ENCODE measurements at regions not wholly inside any gene's neighbourhood (a gene's known extent, or its start where the extent isn't known, plus 50 kb on each side); places are given as distances from the start of the nearest gene placed in this dataset.

DNA sequence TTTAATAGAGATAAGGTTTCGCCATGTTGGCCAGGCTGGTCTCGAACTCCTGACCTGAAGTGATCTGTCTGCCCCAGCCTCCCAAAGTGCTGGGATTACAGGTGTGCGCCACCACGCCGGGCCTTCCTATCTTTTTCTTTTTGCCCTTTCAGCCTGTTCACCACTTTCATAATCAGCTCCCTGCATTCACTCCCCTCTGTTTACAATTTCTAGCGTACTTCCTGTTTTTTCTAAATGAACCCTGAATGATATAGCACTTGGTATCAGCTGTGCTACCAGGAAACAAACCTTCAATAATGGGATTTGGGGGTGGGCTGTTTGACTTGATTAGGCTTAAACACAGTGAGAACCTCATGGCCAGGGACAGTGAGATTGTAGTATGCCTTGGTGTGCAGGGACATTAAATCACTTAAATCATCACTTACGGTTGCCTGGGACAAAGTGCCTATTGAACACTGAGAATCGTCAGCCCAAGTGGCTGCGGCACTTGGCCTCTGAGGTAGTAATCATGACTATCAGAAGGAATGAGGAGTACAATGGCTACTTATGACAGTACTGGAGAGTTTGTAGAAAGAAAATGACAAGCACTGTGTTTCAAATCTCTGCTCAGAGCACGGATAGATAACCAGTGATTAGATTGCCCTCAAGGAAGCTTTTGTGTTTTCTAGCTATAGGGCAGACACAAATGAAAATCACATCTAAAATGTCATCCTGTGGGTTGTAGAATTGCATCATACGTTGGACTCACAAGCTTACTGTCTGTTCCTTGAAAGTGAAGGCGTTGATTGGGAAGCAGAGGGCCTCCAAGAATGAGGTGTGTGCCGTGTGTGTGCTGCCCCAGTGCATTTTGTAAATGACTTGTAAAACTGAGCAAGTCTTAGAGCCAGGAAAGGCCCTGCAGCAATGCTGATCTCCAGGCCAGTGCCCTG is 661.8 kb downstream of the MATN1 start:
- DNase-seq (ENCODE audit: low spot score) = no peak
- TF ChIP-seq CTCF (IDR thresholded peaks at IDR 0.05) = no peak
- H3K27me3 Mint-ChIP-seq (ENCODE audit: low read depth) = peaks cover 3% of the 10 kb centered on the region
- H3K4me3 Mint-ChIP-seq (ENCODE audit: unreplicated experiment) = no peak overlapping the region
- no peaks in the 10 kb centered on the region for H3K36me3 Mint-ChIP-seq (ENCODE audit: low read depth)
- H3K9me3 Mint-ChIP-seq (ENCODE audit: low read depth) = no peaks in the 10 kb centered on the region
- no peak overlapping the region for H3K27ac Mint-ChIP-seq (ENCODE audit: unreplicated experiment)
- peaks cover 9% of the 10 kb centered on the region for H3K4me1 Mint-ChIP-seq (ENCODE audit: low read depth)

DNA sequence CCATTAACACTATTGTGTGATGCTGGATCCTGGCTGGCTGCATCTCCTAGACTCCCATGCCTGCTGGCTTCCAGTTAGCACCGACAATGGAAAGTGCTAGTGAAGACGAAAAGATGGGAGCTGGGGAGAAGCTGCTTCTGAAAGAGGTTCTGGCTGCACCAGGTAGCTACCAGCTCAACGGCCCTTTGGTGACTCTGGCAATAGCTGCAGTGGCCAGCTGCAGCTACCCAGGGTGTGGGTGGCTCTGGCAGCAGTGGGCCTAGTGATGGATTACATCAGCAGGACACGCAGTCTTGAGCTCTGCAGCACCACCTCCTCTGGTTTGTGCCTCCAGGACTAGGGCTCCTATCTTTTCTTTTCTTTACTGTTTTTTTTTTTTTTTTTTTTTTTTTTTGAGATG is 662.6 kb downstream of the MATN1 start:
- Mint-ChIP-seq H3K27me3 (ENCODE audit: low read depth) (peaks cover 6% of the 10 kb centered on the region), H3K9me3 (ENCODE audit: low read depth) (no peaks in the 10 kb centered on the region)

GRCh38 chr1:30058970-30059369 is 664.4 kb downstream of the MATN1 start:
- Mint-ChIP-seq H3K4me3 (ENCODE audit: unreplicated experiment) (no peak overlapping the region), H3K4me1 (ENCODE audit: low read depth) (peaks cover 9% of the 10 kb centered on the region), H3K27me3 (ENCODE audit: low read depth) (peaks cover 13% of the 10 kb centered on the region), H3K9me3 (ENCODE audit: low read depth) (no peaks in the 10 kb centered on the region), H3K27ac (ENCODE audit: unreplicated experiment) (peak overlapping the region; percentile 33), H3K36me3 (ENCODE audit: low read depth) (no peaks in the 10 kb centered on the region)
- no peak for DNase-seq (ENCODE audit: low spot score)
- no peak for TF ChIP-seq CTCF (IDR thresholded peaks at IDR 0.05)

More for the DNA sequence above, 662.6 kb downstream of the MATN1 start:
- Mint-ChIP-seq H3K4me1 (ENCODE audit: low read depth) (peaks cover 9% of the 10 kb centered on the region), H3K27ac (ENCODE audit: unreplicated experiment) (no peak overlapping the region), H3K36me3 (ENCODE audit: low read depth) (no peaks in the 10 kb centered on the region), H3K4me3 (ENCODE audit: unreplicated experiment) (no peak overlapping the region)
- DNase-seq (ENCODE audit: low spot score) = no peak
- TF ChIP-seq CTCF (IDR thresholded peaks at IDR 0.05) = no peak

DNA sequence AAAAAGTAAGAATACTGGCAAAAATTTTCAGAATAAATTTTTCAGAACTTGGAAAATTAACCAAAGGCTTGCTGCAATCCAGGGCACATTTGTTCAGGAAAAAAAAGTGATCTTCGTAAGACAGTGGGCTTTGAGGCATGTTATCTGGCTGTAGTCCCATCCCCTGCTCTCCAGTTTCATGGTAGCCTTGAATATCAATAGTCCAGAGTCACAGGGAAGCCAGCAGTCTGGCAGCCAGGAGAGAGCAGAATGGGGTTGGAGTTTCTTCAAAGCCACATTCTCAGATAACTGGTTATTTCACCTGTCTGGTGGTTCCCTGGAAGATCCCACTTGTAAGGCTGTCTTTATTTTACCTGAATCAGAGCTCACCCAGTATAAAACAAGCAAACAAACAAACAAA is 669.3 kb downstream of the MATN1 start:
- no peaks in the 10 kb centered on the region for H3K9me3 Mint-ChIP-seq (ENCODE audit: low read depth)

DNA sequence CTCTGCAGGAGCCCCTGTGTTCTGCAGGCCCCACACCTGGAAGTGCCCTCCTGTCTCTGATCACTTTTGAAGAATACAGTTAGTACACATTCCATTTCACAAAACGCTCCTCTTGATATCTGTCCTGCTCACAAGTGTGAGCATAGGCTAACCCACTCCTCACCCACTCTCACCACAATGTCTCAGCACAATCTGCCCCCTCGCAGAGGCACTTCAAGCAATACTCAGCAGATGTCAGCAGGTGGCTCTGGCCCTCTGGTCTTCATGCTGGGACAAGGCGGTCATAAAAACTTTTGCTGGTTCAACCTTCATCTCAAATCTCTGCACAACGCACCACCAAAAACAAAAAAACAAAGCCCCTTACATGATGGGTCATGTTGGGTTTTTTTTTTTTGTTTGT is 671.2 kb downstream of the MATN1 start:
- Mint-ChIP-seq H3K4me3 (ENCODE audit: unreplicated experiment) (no peak overlapping the region), H3K9me3 (ENCODE audit: low read depth) (no peaks in the 10 kb centered on the region), H3K27ac (ENCODE audit: unreplicated experiment) (peak overlapping the region; percentile 42), H3K4me1 (ENCODE audit: low read depth) (no peaks in the 10 kb centered on the region), H3K36me3 (ENCODE audit: low read depth) (no peaks in the 10 kb centered on the region), H3K27me3 (ENCODE audit: low read depth) (peaks cover 45% of the 10 kb centered on the region)
- peak; percentile 47 for TF ChIP-seq CTCF (IDR thresholded peaks at IDR 0.05)
- no peak for DNase-seq (ENCODE audit: low spot score)

More for the DNA sequence above, 669.3 kb downstream of the MATN1 start:
- Mint-ChIP-seq H3K4me3 (ENCODE audit: unreplicated experiment) (no peak overlapping the region), H3K27ac (ENCODE audit: unreplicated experiment) (no peak overlapping the region), H3K27me3 (ENCODE audit: low read depth) (peaks cover 42% of the 10 kb centered on the region), H3K4me1 (ENCODE audit: low read depth) (peaks cover 7% of the 10 kb centered on the region), H3K36me3 (ENCODE audit: low read depth) (no peaks in the 10 kb centered on the region)
- no peak for DNase-seq (ENCODE audit: low spot score)
- no peak for TF ChIP-seq CTCF (IDR thresholded peaks at IDR 0.05)
